ENCODE measurements at regions not wholly inside any gene's neighbourhood (a gene's known extent, or its start where the extent isn't known, plus 50 kb on each side); places are given as distances from the start of the nearest gene placed in this dataset.

DNA sequence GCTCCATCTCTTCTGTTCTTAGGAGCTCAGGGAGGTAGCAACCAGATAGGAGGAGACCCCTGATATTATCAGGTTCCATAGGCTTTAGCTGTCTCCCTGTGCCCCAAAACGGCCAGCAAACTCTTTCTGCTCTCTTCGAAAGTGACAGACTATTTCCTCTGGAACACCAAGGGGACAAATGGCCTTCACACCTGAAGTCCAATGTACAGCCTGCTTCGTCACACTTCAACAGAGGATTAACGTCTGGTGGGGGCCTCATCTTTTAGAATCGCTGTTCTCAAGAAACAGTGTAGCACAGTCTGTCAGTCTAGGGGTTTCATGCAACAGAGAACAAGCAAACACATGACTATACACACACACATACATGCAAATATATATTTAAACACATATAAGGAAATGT is 152.4 kb upstream of the SETMAR start:
- ChIA-PET CTCF (no interaction called here), POLR2A (no interaction called here)
- intact Hi-C loops (cut with micrococcal nuclease), result no loop called here
- H3K4me2 ChIP-seq (ENCODE audit: insufficient read depth, low read length), result no peak overlapping the region
- no peaks in the 10 kb centered on the region for H3K79me2 ChIP-seq (ENCODE audit: control insufficient read depth, insufficient read depth, low read length)
- no peaks in the 10 kb centered on the region for H3K36me3 ChIP-seq (ENCODE audit: control insufficient read depth in 2 of 2, extremely low read depth in 1 of 2, insufficient read depth in 2 of 2, low read length in 2 of 2)
- no peak overlapping the region for H3K9ac ChIP-seq (replicated peaks; ENCODE audit: extremely low read depth, insufficient read depth, low read length)
- no peak overlapping the region for H2AFZ ChIP-seq (ENCODE audit: low read depth, low read length)
- peaks cover 3% of the 10 kb centered on the region for H3K9me3 ChIP-seq (replicated peaks; ENCODE audit: control insufficient read depth, insufficient read depth, low read length)
- DNase-seq (ENCODE audit: low read depth, low spot score), result no peak
- FAIRE-seq, result no peak
- H3K27ac ChIP-seq (ENCODE audit: insufficient read depth, low read depth, low read length), result no peak overlapping the region
- no peaks in the 10 kb centered on the region for H3K27me3 ChIP-seq (ENCODE audit: control insufficient read depth in 2 of 2, insufficient read depth in 2 of 2, low read length in 2 of 2)
- BruUV-seq (replicated peaks), result no TSS peak
- H3K4me1 ChIP-seq (ENCODE audit: control insufficient read depth, extremely low read depth, insufficient read depth, low read length), result no peaks in the 10 kb centered on the region
- H3K4me3 ChIP-seq (replicated peaks in 1 of 3; ENCODE audit: insufficient read depth in 1 of 3, low read depth in 1 of 3, low read length in 3 of 3), result no peak overlapping the region
- H4K20me1 ChIP-seq (replicated peaks; ENCODE audit: control insufficient read depth, extremely low read depth, insufficient read depth, low read length), result no peaks in the 10 kb centered on the region
- dilution Hi-C loops (cut with MboI; ENCODE audit: extremely low pct_ligation_motif_present, low sequenced_read_pairs), result no loop called here
- H3K9me1 ChIP-seq (replicated peaks; ENCODE audit: control insufficient read depth, extremely low read depth, insufficient read depth, low read length), result no peaks in the 10 kb centered on the region
- no peak for TF ChIP-seq FOS (IDR thresholded peaks at IDR 0.05; ENCODE audit: borderline replicate concordance, insufficient read depth, low read length)
- TF ChIP-seq, protein P1, sequence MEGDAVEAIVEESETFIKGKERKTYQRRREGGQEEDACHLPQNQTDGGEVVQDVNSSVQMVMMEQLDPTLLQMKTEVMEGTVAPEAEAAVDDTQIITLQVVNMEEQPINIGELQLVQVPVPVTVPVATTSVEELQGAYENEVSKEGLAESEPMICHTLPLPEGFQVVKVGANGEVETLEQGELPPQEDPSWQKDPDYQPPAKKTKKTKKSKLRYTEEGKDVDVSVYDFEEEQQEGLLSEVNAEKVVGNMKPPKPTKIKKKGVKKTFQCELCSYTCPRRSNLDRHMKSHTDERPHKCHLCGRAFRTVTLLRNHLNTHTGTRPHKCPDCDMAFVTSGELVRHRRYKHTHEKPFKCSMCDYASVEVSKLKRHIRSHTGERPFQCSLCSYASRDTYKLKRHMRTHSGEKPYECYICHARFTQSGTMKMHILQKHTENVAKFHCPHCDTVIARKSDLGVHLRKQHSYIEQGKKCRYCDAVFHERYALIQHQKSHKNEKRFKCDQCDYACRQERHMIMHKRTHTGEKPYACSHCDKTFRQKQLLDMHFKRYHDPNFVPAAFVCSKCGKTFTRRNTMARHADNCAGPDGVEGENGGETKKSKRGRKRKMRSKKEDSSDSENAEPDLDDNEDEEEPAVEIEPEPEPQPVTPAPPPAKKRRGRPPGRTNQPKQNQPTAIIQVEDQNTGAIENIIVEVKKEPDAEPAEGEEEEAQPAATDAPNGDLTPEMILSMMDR (IDR thresholded peaks at IDR 0.05; ENCODE audit: extremely low read depth in 1 of 2, insufficient read depth in 1 of 2, low read depth in 1 of 2, low read length in 2 of 2), result no peak
- TF ChIP-seq GATA2 (IDR thresholded peaks at IDR 0.05; ENCODE audit: insufficient read depth, insufficient read length, low read depth, low read length), result no peak
- TF ChIP-seq EZH2 (IDR thresholded peaks at IDR 0.05; ENCODE audit: borderline replicate concordance, low read depth, low read length, severe bottlenecking), result no peak
- TF ChIP-seq, protein P2, sequence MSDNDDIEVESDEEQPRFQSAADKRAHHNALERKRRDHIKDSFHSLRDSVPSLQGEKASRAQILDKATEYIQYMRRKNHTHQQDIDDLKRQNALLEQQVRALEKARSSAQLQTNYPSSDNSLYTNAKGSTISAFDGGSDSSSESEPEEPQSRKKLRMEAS (IDR thresholded peaks at IDR 0.05; ENCODE audit: insufficient read depth, insufficient read length), result no peak
- TF ChIP-seq JUN (IDR thresholded peaks at IDR 0.05; ENCODE audit: borderline replicate concordance, insufficient read depth, insufficient read length, low read depth), result no peak
- TF ChIP-seq POLR2AphosphoS5 (IDR thresholded peaks at IDR 0.05; ENCODE audit: insufficient read depth, low read depth, low read length), result no peak
- no peak for TF ChIP-seq MYC (IDR thresholded peaks at IDR 0.05; ENCODE audit: low read depth, low read length)
